ENCODE measurements at regions not wholly inside any gene's neighbourhood (a gene's known extent, or its start where the extent isn't known, plus 50 kb on each side); places are given as distances from the start of the nearest gene placed in this dataset.

GRCh38 chr13:37416291-37417059 lies 182.1 kb downstream of the POSTN start:
- WGBS, 5 donors = 82 to 85% (median 83%) methylated on average over 2 of the region's 2 CpGs
- no peaks in the 10 kb centered on the region for H3K36me3 ChIP-seq
- no peak for DNase-seq
- TF ChIP-seq POLR2A (IDR thresholded peaks at IDR 0.05) (no peak), CTCF (IDR thresholded peaks at IDR 0.05 in 8 of 11, conservative IDR thresholded peaks at IDR 0.05 in 3 of 11) (no peak), POLR2AphosphoS5 (IDR thresholded peaks at IDR 0.05) (no peak)
- no peaks in the 10 kb centered on the region for H3K9me3 ChIP-seq
- H3K27me3 ChIP-seq (replicated peaks in 1 of 7) = no peaks in the 10 kb centered on the region
- intact Hi-C loops (cut with DNase I; ENCODE audit: low total_unique reads) = no loop called here
- no peak overlapping the region for H3K4me3 ChIP-seq
- no peak overlapping the region for H3K27ac ChIP-seq
- H3K4me1 ChIP-seq = no peaks in the 10 kb centered on the region

- intact Hi-C loops (cut with DNase I; ENCODE audit: low total_unique reads) = no loop called here
- no peaks in the 10 kb centered on the region for H3K36me3 ChIP-seq
- H3K4me1 ChIP-seq = no peaks in the 10 kb centered on the region
- WGBS, 5 donors = 23 to 36% (median 30%) methylated on average over 3 of the region's 3 CpGs
- H3K9me3 ChIP-seq = no peaks in the 10 kb centered on the region
- no peak for DNase-seq
- no peak for TF ChIP-seq POLR2A (IDR thresholded peaks at IDR 0.05)
- TF ChIP-seq CTCF (IDR thresholded peaks at IDR 0.05 in 8 of 11, conservative IDR thresholded peaks at IDR 0.05 in 3 of 11) = no peak
- TF ChIP-seq POLR2AphosphoS5 (IDR thresholded peaks at IDR 0.05) = no peak
- H3K27ac ChIP-seq = no peak overlapping the region
- no peak overlapping the region for H3K4me3 ChIP-seq
- no peaks in the 10 kb centered on the region for H3K27me3 ChIP-seq (replicated peaks in 1 of 7)
These were observed 185.4 kb downstream of the POSTN start for GRCh38 chr13:37413161-37413560.

- WGBS, 5 donors = 84 to 97% (median 85%) methylated on average over 2 of the region's 2 CpGs
- Histone ChIP-seq H3K4me3 (no peak overlapping the region), H3K27me3 (replicated peaks in 1 of 7) (no peaks in the 10 kb centered on the region), H3K36me3 (no peaks in the 10 kb centered on the region), H3K9me3 (no peaks in the 10 kb centered on the region), H3K4me1 (no peaks in the 10 kb centered on the region), H3K27ac (no peak overlapping the region)
- intact Hi-C loops (cut with DNase I; ENCODE audit: low total_unique reads) = no loop called here
- DNase-seq = no peak
- TF ChIP-seq POLR2A (IDR thresholded peaks at IDR 0.05) = no peak
- no peak for TF ChIP-seq POLR2AphosphoS5 (IDR thresholded peaks at IDR 0.05)
- no peak for TF ChIP-seq CTCF (IDR thresholded peaks at IDR 0.05 in 8 of 11, conservative IDR thresholded peaks at IDR 0.05 in 3 of 11)
These were observed 186.2 kb downstream of the POSTN start for GRCh38 chr13:37412241-37412921.

- intact Hi-C loops (cut with DNase I; ENCODE audit: low total_unique reads) = no loop called here
- TF ChIP-seq POLR2A (IDR thresholded peaks at IDR 0.05) = no peak
- no peak for TF ChIP-seq POLR2AphosphoS5 (IDR thresholded peaks at IDR 0.05)
- TF ChIP-seq CTCF (IDR thresholded peaks at IDR 0.05 in 8 of 11, conservative IDR thresholded peaks at IDR 0.05 in 3 of 11) = no peak
- no peaks in the 10 kb centered on the region for H3K4me1 ChIP-seq
- no peak for DNase-seq
- no peak overlapping the region for H3K27ac ChIP-seq
- no peaks in the 10 kb centered on the region for H3K36me3 ChIP-seq
- H3K9me3 ChIP-seq = no peaks in the 10 kb centered on the region
- no peak overlapping the region for H3K4me3 ChIP-seq
- H3K27me3 ChIP-seq (replicated peaks in 1 of 7) = no peaks in the 10 kb centered on the region
- WGBS, 5 donors = 65 to 80% (median 73%) methylated on average over 6 of the region's 6 CpGs
These were observed 188.3 kb downstream of the POSTN start for GRCh38 chr13:37410316-37410715.
